ENCODE measurements at regions not wholly inside any gene's neighbourhood (a gene's known extent, or its start where the extent isn't known, plus 50 kb on each side); places are given as distances from the start of the nearest gene placed in this dataset.
A peak's percentile ranks its signal among the peaks of the same experiment; 100 is the strongest.
"Not testable (repeated sequence)": the region's sequence is repeated elsewhere in the genome, so short reads cannot be mapped to it uniquely, and the experiment has no call there.

- no peak for DNase-seq
These were observed 159.7 kb downstream of the VSIG4 start for GRCh38 chrX:65879977-65880799.

- DNase-seq = no peak
These were observed 161.4 kb downstream of the VSIG4 start for GRCh38 chrX:65878456-65878855.

- DNase-seq = no peak
These were observed 161.9 kb downstream of the VSIG4 start for GRCh38 chrX:65877953-65878352.

- DNase-seq = not testable (repeated sequence)
These were observed 164.3 kb downstream of the VSIG4 start for GRCh38 chrX:65875614-65876013.

GRCh38 chrX:65874765-65875164 lies 165.1 kb downstream of the VSIG4 start:
- DNase-seq = no peak

GRCh38 chrX:65874110-65874509 lies 165.8 kb downstream of the VSIG4 start:
- no peak for DNase-seq

- no peak for DNase-seq
These were observed 166.5 kb downstream of the VSIG4 start for GRCh38 chrX:65873385-65873784.

GRCh38 chrX:65871671-65872311 lies 168.1 kb downstream of the VSIG4 start:
- DNase-seq = peak; percentile 13

GRCh38 chrX:65870544-65870943 lies 169.3 kb downstream of the VSIG4 start:
- DNase-seq = not testable (repeated sequence)

GRCh38 chrX:65866773-65867172 lies 173.1 kb downstream of the VSIG4 start:
- no peak for DNase-seq

- DNase-seq = peak; percentile 34
These were observed 173.7 kb downstream of the VSIG4 start for GRCh38 chrX:65866146-65866545.

GRCh38 chrX:65862638-65863037 lies 177.2 kb downstream of the VSIG4 start:
- DNase-seq = peak; percentile 3

- no peak for DNase-seq
These were observed 180.6 kb downstream of the VSIG4 start for GRCh38 chrX:65859299-65859698.

GRCh38 chrX:65854437-65854836 lies 185.4 kb downstream of the VSIG4 start:
- not testable (repeated sequence) for DNase-seq

- not testable (repeated sequence) for DNase-seq
These were observed 183.9 kb downstream of the MSN start for GRCh38 chrX:65851306-65851705.

- DNase-seq = not testable (repeated sequence)
These were observed 183.4 kb downstream of the MSN start for GRCh38 chrX:65850821-65851220.

GRCh38 chrX:65846974-65847373 lies 179.5 kb downstream of the MSN start:
- no peak for DNase-seq

- no peak for DNase-seq
These were observed 173.8 kb downstream of the MSN start for GRCh38 chrX:65841263-65841662.

GRCh38 chrX:65838674-65839073 lies 171.2 kb downstream of the MSN start:
- DNase-seq = no peak

GRCh38 chrX:65837875-65838549 lies 170.6 kb downstream of the MSN start:
- DNase-seq = no peak

GRCh38 chrX:65831268-65831667 lies 163.8 kb downstream of the MSN start:
- DNase-seq = no peak

- no peak for DNase-seq
These were observed 161.1 kb downstream of the MSN start for GRCh38 chrX:65828599-65828998.

- DNase-seq = not testable (repeated sequence)
These were observed 157.8 kb downstream of the MSN start for GRCh38 chrX:65825226-65825625.

Data from CD4-positive, alpha-beta T cell treated with Interleukin-21 for 1 hour (primary cell).